GM12864 (cell line): ENCODE measurements at regions not wholly inside any gene's neighbourhood (a gene's known extent, or its start where the extent isn't known, plus 50 kb on each side); places are given as distances from the start of the nearest gene placed in this dataset.
A peak's percentile ranks its signal among the peaks of the same experiment; 100 is the strongest.

Experiments
- DNase-seq: peaks from one replicate; pipeline ENCODE4 v3.0.0-alpha.2; 2011; ENCODE audit warnings: low read depth
- H3K4me3 ChIP-seq: 2 replicates; pipeline ENCODE4 v1.5.1; 2011; ENCODE audit warnings: mild to moderate bottlenecking, low read depth, low read length, control low read depth
- CTCF ChIP-seq: IDR thresholded peaks from 2 replicates; pipeline ENCODE4 v1.5.1; 2011; ENCODE audit warnings: low read depth, mild to moderate bottlenecking, moderate library complexity, low read length, control low read depth, inconsistent platforms; ENCODE audit errors: missing control alignments

GRCh38 chr6:100175814-100176310 is 181.8 kb upstream of the MCHR2 start:
- no peak overlapping the region for H3K4me3 ChIP-seq

DNA sequence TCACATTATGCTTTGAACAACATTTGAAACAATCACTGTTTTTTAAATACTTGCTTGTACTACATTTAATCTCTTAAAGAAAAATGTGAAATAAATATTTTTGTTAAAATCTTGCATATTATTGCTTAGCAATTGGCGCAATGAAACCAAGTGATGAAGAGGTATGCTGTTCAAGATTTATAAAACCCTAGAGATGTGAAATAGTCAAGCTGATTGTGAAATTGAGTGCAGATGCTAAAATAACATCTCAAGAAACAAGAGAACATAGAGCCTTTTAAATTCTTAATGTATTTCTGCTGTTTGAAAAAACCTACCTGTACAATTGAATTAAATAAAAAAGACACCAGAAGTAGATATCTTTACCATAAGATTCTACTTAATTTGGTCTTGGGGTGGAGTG is 179.2 kb upstream of the MCHR2 start:
- H3K4me3 ChIP-seq: no peak overlapping the region
- no peak for TF ChIP-seq CTCF
- DNase-seq: no peak

More at GRCh38 chr6:100175814-100176310, 181.8 kb upstream of the MCHR2 start:
- TF ChIP-seq CTCF: no peak
- no peak for DNase-seq

- H3K4me3 ChIP-seq: no peak overlapping the region
- no peak for DNase-seq
- TF ChIP-seq CTCF: no peak
Measured at GRCh38 chr6:100172322-100172713, 178.3 kb upstream of the MCHR2 start.

DNA sequence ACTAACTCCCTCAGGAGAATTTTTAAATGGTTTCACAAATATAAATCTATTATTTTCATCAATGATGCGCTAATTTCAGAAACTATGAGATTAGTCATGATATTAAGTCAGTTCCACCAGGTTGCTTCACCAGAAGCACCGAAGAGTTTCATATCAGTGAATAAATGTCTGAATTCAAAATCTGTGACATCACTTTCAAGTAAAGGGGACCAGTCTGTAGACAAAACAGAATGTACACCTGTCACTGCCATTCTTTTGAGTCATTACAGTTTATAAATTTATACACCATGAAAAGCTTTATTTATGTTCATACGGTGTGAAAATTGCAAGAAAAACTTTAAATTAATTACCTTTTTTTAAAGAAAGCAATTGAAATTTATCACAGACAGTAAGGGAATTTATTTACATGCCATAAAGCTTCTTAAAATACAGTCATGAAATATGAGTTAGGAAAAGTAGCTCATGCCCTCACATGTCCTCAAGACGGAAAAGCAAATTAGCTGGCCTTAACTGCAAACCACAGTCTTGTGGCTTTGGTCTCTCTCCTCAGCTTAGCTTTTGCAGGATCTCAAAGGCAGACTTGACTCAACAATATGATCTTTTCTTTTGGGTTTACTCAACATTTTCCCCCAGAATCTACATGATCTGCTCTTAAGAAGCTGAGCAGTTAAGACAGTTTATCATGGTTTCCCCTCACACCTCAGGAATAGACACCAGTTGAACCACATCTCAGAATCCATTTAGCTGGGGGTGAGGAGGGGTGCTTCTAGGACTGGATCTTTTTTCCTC is 177.7 kb upstream of the MCHR2 start:
- no peak overlapping the region for H3K4me3 ChIP-seq
- TF ChIP-seq CTCF: no peak
- DNase-seq: peak; percentile 55

GRCh38 chr6:100168148-100168547 is 174.1 kb upstream of the MCHR2 start:
- no peak for TF ChIP-seq CTCF
- no peak overlapping the region for H3K4me3 ChIP-seq
- no peak for DNase-seq

- no peak overlapping the region for H3K4me3 ChIP-seq
- no peak for DNase-seq
- no peak for TF ChIP-seq CTCF
Measured at GRCh38 chr6:100167585-100167984, 173.6 kb upstream of the MCHR2 start.

DNA sequence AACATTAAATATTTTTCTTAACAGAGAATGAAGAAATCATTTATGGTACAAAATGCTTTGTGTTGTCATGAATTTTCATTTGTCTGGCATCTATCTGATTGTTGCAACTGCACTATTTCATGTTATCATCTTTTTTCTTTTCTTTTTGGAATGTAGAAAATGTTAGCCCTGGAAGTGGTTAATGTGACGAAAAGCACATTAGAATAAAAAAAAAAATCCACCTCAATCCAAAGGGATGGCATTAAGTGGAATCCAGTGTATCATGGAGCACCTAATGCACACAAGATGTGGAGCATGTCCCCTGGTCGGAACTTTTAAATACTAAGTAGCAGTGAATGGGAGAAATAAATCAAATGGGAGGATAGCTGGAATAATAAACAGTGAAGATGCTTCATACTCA is 172.9 kb upstream of the MCHR2 start:
- no peak overlapping the region for H3K4me3 ChIP-seq
- no peak for DNase-seq
- no peak for TF ChIP-seq CTCF
